ENCODE measurements at regions not wholly inside any gene's neighbourhood (a gene's known extent, or its start where the extent isn't known, plus 50 kb on each side); places are given as distances from the start of the nearest gene placed in this dataset.

GRCh38 chr1:234758851-234759250 lies 148.9 kb upstream of the IRF2BP2 start:
- no peak for DNase-seq (ENCODE audit: low read depth)
- no peak overlapping the region for H3K4me3 ChIP-seq (ENCODE audit: low read length)
- TF ChIP-seq CTCF (conservative IDR thresholded peaks at IDR 0.05; ENCODE audit: low read length), result no peak

- no peak for TF ChIP-seq CTCF (conservative IDR thresholded peaks at IDR 0.05; ENCODE audit: low read length)
- no peak overlapping the region for H3K4me3 ChIP-seq (ENCODE audit: low read length)
- DNase-seq (ENCODE audit: low read depth), result no peak
These were observed 146.9 kb upstream of the IRF2BP2 start for GRCh38 chr1:234756857-234757256.

GRCh38 chr1:234756066-234756774 lies 146.2 kb upstream of the IRF2BP2 start:
- no peak for DNase-seq (ENCODE audit: low read depth)
- no peak overlapping the region for H3K4me3 ChIP-seq (ENCODE audit: low read length)
- no peak for TF ChIP-seq CTCF (conservative IDR thresholded peaks at IDR 0.05; ENCODE audit: low read length)

- DNase-seq (ENCODE audit: low read depth), result peak; percentile 87
- TF ChIP-seq CTCF (conservative IDR thresholded peaks at IDR 0.05; ENCODE audit: low read length), result no peak
- H3K4me3 ChIP-seq (ENCODE audit: low read length), result no peak overlapping the region
These were observed 145.5 kb upstream of the IRF2BP2 start for GRCh38 chr1:234755449-234755863.

- no peak for TF ChIP-seq CTCF (conservative IDR thresholded peaks at IDR 0.05; ENCODE audit: low read length)
- H3K4me3 ChIP-seq (ENCODE audit: low read length), result no peak overlapping the region
- no peak for DNase-seq (ENCODE audit: low read depth)
These were observed 144.0 kb upstream of the IRF2BP2 start for GRCh38 chr1:234753979-234754378.

GRCh38 chr1:234752927-234753326 lies 142.9 kb upstream of the IRF2BP2 start:
- no peak overlapping the region for H3K4me3 ChIP-seq (ENCODE audit: low read length)
- no peak for DNase-seq (ENCODE audit: low read depth)
- TF ChIP-seq CTCF (conservative IDR thresholded peaks at IDR 0.05; ENCODE audit: low read length), result no peak

- no peak for DNase-seq (ENCODE audit: low read depth)
- TF ChIP-seq CTCF (conservative IDR thresholded peaks at IDR 0.05; ENCODE audit: low read length), result no peak
- no peak overlapping the region for H3K4me3 ChIP-seq (ENCODE audit: low read length)
These were observed 141.7 kb upstream of the IRF2BP2 start for GRCh38 chr1:234751678-234752077.
